ENCODE measurements at regions not wholly inside any gene's neighbourhood (a gene's known extent, or its start where the extent isn't known, plus 50 kb on each side); places are given as distances from the start of the nearest gene placed in this dataset.

DNA sequence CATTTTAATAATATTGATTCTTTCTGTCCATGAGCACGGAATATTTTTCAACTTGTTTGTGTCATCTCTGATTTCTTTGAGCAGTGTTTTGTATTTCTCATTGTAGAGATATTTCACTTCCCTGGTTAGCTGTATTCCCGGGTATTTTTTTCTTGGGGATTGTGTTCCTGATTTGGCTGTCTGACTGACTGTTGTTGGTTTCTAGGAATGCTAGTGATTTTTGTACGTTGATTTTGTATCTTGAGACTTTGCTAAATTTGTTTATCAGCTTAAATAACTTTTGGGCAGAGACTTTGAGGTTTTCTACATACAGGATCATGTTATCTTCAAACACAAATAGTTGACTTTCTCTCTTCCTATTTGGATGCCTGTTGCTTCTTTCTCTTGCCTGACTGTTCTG is 418.8 kb upstream of the ALCAM start:
- TF ChIP-seq POLR2AphosphoS5 (IDR thresholded peaks at IDR 0.05) (no peak), CTCF (IDR thresholded peaks at IDR 0.05) (no peak), POLR2A (IDR thresholded peaks at IDR 0.05) (no peak)

Measured in sigmoid colon (tissue), 4 donors.